Esophagus squamous epithelium (tissue), 4 donors: ENCODE measurements at regions not wholly inside any gene's neighbourhood (a gene's known extent, or its start where the extent isn't known, plus 50 kb on each side); places are given as distances from the start of the nearest gene placed in this dataset.

Experiments
- POLR2A ChIP-seq, 4 donors: fragments of 450-650 bp; IDR thresholded peaks; one replicate each; pipeline ENCODE4 v1.6.1; 2017; ENCODE audit warnings: antibody characterized with exemption in 4 of 4, mild to moderate bottlenecking in 4 of 4, moderate library complexity in 3 of 4
- TF ChIP-seq, protein P1 (sequence below), 6 experiments: fragments of 450-650 bp in 4 of 6; fragments of 200-600 bp in 2 of 6; sonication (generic) in 2 of 6; IDR thresholded peaks; one replicate each; pipeline ENCODE4 v1.5.1; 2016 to 2019; ENCODE audit warnings: antibody characterized with exemption in 6 of 6, mild to moderate bottlenecking in 4 of 6, moderate library complexity in 4 of 6

DNA sequence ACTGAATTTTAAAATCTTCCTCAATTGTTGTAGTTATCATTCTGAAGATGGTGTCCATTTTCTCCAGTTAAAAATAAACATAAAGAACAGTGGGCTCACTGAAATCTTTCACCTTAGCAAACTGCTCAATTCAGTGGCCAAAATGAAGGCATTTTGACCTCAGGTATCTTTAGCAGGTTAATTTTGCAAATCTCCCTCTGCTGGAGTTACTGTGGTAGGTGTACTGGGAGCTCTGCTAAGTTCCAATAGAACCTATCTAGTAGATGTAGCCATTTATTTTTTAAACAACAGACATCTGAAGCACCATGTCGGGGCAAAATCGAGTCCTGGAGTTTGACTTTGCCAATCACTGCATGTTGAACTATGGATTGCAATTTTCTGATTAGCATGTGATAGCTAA lies 177.1 kb downstream of the IRS1 start:
- TF ChIP-seq, protein P1, sequence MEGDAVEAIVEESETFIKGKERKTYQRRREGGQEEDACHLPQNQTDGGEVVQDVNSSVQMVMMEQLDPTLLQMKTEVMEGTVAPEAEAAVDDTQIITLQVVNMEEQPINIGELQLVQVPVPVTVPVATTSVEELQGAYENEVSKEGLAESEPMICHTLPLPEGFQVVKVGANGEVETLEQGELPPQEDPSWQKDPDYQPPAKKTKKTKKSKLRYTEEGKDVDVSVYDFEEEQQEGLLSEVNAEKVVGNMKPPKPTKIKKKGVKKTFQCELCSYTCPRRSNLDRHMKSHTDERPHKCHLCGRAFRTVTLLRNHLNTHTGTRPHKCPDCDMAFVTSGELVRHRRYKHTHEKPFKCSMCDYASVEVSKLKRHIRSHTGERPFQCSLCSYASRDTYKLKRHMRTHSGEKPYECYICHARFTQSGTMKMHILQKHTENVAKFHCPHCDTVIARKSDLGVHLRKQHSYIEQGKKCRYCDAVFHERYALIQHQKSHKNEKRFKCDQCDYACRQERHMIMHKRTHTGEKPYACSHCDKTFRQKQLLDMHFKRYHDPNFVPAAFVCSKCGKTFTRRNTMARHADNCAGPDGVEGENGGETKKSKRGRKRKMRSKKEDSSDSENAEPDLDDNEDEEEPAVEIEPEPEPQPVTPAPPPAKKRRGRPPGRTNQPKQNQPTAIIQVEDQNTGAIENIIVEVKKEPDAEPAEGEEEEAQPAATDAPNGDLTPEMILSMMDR (IDR thresholded peaks at IDR 0.05) = no peak
- no peak for TF ChIP-seq POLR2A (IDR thresholded peaks at IDR 0.05)
